ENCODE measurements at regions not wholly inside any gene's neighbourhood (a gene's known extent, or its start where the extent isn't known, plus 50 kb on each side); places are given as distances from the start of the nearest gene placed in this dataset.
"Not testable (repeated sequence)": the region's sequence is repeated elsewhere in the genome, so short reads cannot be mapped to it uniquely, and the experiment has no call there.

DNA sequence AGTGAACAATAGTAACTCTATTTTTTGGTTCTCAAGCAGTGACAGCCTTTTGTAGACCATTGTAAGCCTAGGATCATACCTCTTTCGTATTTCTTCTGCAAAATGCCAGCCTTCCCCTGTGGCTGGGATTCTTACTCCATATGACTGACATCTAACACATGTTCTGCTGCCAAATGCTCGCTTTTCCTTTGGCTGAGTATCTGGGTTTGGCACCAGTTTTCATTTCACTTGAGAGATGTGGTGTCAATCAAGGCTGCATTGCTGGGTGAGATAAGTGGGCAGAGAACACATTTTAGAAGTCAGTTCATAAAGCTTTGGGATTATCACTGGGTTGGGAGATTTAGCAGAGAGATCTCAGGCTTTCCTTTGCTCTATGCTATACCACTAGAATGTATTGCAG, 514.7 kb upstream of the SGO1 start:
- no peak for DNase-seq

DNA sequence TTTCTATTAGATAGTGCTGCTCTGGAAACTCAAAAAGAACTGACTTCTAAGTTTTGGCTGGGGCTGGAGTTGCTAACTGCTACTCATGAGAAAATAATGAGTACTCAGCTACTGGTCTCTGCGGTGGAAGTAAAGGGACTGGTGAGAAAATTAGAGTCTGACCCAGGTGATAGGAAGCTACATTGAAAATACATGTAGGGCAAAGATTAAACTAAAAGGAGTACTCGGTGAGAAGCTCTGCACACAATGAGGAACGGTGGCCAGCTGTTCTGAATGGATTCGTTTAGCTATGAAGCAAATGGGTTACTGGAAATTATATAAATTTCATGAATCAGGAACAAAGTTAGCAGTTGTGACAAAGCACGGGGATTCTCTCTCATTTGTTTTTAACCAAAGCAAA, 512.9 kb upstream of the SGO1 start:
- DNase-seq = no peak

DNA sequence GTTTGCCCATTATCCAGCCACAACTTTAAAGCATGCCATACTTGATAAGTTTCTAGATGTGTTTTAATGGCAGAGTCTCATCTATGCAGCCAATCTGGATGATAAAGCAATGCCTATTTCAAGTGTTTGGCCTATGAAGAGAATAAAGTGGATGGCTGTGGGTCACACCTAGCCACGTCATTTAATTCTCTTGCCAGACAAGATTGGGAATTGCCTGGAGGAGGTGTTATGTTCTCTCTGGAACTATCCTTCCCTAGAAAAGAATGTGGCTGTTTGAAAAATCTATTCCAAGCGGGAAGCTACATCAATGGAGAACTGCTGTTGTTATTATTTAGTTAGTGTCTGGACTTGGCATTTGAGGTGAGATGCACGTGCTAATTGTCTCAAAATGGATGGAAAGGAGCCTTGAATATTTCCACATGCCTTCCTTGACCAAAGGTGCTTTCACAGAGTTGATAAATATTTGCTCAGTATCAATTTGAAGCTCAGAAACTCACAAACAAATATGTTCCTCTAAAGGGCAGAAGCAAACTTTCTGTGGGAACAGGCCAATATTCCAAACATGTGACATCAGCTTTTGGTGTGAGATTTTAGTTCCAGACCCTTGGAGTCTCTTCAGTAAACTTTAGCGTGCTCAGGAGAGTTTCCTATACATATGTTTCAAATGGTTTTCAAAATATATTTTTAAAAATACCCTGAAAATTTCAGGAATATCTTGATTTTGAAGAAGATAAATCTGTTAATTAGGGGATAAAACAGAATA, 510.6 kb upstream of the SGO1 start:
- DNase-seq = no peak

DNA sequence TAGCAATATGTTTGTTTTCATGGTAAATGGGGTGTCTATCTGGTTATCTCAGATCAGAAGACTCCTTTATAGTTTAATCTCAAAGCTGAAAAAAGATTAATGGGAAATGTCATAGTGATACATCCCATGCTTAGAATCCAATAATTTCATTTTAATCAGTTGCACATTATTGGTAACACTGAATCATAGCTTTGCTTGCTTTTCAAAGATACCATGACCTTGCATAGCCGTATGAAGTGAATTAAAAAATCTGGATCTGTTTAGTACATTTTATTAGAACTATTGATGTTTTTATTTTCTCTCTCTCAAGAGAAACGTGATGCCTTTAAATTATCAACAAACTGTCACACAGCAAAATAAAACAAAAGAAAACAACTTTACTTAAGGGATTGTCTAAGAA, 506.7 kb upstream of the SGO1 start:
- no peak for DNase-seq

DNA sequence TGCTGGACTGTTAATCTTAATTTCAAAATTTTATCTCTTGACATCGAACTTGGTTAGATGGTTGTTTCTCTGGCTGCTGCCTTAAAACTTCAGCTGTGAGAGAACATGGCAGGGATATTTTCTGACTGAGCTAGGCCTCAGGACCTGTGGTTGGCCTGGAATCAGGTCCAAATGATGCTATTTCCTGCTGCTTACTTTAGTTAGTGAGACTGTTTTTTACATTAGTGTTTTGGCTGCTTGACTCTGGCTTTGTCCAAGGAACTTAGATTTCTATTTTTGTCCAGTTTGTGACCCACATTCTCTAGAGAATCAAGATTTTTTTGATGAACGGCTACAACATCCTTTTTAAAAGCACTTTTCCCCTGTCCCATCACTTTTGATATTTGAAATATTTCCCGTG, 497.9 kb upstream of the SGO1 start:
- no peak for DNase-seq

DNA sequence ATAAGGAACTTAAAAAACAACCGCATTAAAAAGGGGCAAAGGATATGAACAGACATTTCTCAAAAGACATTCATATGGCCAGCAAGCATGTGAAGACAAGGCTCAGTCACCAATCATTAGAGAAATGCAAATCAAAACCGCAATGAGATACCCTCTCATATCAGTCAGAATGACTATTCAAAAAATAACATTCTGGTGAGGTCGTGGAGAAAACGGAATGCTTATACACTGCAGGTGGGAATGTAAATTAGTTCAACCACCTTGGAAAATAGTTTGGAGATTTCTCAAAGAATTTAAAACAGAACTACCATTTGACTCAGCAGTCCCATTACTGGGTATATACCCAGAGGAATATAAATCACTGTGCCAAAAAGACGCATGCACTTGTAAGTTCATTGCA, 496.6 kb upstream of the SGO1 start:
- no peak for DNase-seq

DNA sequence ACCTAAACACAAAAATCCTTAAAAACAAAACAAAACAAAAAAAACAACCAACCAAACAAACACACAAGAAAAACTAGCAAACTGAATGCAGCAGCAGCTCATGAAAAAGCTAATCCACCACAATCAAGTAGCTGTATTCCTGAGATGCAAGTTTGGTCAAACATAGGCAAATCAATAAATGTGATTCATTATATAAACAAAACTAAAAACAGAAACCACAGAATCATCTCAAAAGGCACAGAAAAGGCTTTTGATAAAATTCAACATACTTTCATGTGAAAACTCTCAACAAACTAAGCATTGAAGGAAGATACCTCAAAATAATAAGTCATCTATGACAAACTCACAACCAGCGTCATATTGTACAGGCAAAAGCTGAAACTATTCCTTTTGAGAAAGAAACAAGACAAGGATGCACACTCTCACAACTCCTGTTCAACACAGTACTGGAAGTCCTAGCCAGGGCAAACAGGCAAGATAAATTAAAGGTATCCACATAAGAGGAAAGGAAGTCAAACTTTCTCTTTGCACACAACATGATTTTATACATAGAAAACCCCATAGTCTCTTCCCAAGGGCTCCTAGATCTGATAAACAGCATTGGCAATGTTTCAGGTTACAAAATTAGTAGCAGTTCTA, 495.1 kb upstream of the SGO1 start:
- DNase-seq = no peak

DNA sequence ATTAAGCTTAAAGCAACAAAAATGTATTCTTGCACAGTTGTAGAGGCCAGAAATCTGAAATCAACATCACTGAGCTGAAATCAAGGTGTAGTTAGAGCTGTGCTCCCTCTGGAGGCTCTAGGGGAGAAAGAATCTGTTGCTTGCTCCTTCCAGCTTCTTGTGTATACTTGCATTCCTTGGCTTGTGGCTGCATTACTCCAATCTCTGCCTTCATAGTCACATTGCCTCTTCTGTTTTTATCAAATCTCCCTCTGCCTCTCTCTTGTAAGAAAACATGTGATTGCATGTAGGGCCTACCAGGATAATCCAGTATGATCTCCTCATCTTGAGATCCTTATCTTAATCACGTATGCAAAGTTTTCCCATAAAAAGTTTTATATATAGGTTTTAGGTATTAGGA, 487.9 kb upstream of the SGO1 start:
- no peak for DNase-seq

DNA sequence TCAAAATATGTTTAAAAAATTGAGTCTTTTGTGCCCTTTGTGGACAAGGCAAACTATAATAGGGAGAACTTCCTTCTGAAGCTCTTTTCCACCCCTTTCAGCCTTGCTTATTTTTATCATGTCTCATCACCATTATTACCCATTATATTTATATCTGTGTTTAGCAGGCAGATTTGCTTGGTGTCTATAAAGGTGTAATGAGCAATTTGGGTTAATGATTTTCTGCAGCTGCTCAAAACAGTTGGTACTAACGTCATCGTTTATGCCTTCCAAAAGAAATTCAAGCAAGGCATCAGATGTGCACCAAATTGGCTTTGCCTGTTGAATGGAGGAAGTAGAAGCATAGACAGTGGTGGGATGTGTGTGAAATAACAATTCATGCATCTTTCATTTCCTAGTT, 483.7 kb upstream of the SGO1 start:
- no peak for DNase-seq

DNA sequence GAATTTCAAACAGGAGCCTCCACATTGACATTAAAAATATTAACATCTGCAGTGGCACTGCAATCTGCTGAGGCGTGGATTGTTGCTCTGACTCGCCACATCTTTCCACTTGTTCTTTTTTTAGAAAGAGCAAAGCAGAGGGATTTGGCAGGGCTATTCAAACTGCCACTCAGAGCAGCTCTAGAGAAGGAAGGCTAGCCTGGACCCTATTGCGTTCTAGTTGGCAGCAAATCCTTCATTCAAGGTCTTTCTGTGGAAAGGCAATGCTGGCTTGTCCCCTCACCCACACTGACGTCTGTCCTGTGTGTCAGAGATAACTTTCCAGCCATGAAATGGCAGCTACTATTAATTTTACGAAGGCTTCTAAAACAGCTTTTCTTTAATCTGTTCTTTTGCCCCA, 483.2 kb upstream of the SGO1 start:
- no peak for DNase-seq

DNA sequence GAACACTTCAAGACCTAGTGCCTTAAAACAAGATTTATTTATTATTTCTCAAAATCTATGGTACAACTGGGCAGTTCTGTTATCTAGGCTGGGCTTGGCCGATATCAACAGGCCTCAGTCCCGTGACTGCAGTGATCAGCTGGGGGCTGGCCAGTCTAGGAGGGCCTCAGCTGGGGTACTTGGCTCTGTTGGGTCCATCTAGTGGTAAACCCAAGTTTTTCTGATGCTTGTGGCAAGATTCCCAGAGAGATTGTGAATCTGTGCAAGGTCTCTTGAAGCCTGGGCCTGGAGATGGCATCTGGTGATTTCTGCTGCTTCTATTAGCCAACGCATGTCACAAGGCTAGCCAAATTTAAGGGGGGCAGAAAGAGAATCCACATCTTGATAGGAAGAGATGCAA, 482.4 kb upstream of the SGO1 start:
- peak; percentile 5 for DNase-seq

DNA sequence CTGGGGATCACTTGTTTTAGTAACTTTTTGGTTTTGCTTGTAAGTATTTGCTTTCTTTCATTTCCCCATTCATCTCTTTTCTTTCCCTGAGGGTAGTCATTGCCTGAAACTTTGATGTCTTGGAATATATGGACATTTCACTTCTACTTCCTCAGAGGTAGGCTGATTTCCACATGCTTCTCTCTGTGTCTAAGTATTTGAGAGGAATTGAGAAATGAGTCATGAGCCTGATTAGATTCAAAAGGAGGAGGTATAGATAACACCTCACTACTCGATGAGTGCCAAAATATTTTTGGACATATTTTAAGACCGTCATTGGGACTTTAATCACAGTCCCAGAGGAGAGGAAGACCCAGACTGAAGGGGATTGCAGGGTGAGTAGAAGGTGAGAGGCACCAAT, 480.1 kb upstream of the SGO1 start:
- DNase-seq = no peak

DNA sequence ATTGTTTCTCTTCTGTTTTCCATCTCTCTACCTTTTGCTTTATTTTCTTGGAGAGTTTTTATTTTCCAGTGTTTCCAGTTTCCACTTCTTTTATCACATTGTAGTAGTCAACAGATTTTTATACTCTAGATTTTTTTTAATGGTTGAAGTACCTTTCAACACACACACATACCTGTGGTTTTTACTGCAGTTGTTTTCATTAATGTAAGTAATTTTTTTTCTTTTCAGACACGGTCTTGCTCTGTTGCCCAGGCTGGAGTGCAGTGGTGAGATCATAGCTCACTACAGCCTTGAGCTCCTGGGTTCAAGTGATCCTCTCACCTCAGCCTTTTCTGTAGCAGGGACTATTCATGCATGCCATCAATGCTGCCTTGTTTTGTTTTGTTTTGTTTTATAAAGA, 472.5 kb upstream of the SGO1 start:
- DNase-seq = no peak

DNA sequence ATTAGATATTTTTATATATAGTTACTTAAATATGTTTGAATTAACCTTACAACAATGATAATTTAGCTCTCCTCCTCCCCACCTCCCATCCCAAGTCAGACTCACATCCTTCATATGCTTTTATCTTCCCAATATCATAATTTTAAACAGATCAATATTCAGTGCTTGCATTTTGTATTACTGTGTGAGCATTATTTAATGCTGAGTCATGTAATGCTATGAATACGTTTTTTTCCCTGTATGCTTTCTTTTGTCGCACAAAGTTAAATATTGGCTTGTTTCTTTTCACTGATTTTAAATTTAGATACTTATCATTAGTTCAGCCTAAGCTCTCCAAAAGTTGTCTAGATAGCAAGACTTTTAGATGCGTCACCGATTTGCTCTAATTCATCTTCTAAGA, 471.6 kb upstream of the SGO1 start:
- DNase-seq = no peak

DNA sequence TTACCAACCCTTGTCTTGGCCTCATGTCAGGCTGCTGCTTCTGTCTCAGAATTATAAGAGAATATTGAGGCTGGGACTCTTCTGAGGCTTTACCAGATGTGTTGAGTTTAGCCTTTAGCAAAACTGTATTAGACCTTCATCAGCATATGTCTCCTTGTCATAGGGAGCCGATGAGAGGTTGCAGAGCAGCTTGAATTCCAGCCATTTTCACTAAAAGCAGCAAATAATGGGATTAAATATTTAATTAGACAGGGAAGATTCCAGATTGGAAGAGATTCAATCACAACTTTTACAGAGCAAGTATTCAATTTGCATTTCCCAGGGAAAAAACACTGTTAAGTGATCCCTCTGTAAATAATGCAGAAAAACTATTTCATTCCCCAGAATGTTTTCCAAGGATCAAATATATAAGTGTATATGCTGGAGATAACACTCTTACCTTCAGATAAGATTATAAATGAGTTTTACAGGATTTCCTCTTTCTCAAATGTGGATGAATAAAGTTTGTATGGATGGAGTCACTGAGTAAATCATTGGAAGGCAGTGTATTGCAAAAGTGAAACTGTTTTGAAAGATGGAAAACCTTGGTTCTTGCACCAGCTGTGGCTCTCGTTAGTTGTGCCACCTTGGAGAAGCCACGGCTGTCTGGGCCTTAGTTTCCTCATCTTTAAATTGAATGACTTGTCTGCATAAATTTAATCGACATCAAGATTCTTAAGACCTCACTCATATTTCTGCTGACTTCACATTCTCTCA, 466.4 kb upstream of the SGO1 start:
- DNase-seq = no peak

DNA sequence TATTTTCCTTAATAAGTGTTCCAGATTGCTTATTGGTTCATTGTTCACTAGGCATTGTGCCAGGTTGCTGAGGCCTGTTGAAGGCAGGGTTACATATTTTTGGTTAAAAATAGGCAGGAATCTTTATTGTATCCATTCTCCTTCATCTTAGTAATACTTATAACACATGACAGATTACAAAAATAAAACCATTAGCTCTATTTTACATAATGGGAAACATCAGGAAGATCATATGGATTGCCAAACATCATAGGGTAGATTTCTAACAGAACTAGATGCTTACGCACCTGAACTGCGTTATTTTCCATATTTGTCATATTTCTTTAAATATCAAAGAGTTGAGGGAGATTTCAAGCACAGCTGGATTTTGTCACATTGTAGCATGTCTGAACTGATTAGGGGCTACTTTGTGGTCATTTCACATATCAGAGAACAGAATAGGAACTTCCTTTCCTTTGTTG, 462.9 kb upstream of the SGO1 start:
- no peak for DNase-seq

DNA sequence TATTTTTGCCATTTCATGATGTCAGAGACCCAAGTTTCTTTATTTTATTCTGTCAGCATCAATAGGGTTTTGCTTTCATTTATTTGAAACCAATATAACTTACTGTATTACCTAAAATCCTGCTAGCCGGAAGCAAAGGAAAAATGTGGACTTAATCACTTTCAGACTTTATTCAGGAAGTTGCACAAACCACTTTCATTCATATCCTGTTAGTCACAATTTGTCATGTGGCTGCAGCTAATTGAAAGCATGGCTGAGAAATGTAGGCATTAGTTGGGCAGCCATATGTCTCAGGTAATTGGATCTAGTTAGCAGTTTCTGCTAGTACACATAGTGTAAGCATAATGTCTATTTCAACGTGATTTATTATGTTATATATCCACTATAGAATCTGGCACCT, 462.3 kb upstream of the SGO1 start:
- no peak for DNase-seq

DNA sequence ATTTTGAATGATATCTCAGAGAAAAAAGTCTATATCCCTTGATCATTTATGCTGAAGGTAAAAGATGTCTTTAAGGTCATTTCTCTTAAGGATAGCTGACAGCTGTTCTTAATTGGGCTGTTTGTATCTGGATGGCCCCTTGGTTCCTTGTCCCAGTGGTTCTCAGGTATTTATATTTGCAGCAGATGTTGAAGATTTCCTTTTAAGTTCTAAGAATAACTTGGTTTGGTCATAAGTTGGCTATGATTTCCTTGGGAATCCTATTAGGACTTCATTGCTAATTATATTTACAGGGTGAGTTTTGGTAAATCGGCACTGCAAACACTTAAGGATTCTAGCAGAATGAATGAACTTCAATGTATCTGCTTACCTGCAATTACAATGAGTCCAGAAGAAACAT, 460.4 kb upstream of the SGO1 start:
- no peak for DNase-seq

DNA sequence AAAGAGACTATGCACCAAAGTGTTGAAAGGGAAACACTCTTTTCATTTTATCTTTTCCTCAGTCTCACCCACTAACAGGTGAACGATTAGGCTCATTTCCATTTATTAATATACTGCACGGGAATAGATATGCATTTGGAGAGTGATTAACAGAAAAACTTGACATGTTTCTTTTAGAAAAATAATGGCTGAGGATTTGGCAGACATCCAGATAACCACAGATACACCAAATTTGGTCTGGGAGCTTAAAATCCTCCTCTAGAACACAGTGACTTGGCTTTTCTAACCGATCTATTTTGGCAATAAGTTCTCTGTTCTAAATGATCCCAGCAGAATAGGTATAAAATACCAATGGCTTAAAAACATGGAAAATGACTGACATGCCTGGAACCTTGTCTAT, 459.3 kb upstream of the SGO1 start:
- DNase-seq = no peak

DNA sequence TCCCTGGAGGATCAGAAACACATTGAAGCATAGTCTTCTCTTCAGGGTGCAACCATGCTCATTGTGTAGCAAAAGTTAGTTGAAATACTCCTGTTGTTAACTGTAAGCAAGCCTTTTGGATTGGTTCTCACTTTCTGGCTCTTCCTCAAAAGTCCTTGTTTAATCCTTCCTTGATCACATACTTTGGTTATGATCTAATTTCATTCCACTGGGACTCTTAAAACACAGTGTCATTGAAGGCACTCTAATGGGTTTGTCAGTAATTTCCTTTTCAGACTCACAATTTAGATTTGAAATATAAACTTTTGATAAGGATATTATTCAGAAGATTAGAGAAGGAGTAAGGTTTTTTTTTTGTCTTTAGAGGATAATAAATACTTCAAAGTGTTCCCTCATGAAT, 451.7 kb upstream of the SGO1 start:
- no peak for DNase-seq

DNA sequence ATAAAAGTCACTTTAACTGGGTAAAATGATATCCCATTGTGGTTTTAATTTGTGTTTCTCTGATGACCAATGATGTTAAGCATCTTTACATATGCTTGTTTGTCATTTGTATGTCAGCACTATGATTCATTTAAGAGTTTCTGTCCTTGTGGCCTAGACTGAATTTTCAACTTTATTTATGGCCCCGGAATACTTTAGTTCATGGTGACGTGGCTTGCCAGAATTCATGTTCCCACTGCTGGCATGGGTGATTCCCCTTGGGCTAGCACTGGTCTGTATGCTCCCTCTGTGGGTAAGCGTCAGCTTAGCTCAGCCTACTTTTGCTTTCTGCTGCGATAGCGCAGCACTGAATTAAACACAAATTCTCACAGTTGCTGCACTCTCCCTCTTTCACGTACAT, 436.3 kb upstream of the SGO1 start:
- DNase-seq = no peak

DNA sequence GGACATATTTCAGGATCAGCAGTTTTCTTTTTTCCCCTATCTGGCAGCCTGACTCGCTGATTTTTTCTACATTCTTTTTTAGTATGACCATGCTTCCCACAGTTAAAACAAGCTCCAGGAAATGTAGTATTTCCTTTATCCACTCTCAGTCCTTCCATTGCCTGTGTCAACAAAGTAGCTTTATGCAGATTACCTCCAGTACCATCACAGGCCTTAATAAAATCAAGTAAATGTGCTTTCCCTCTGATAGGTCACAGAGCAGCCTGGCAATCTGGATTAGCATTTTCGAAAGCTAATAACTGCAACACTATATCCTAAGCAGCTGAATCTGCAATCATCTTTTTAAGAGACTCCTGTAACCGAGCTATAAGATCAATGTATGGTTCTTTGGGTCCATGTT, 432.6 kb upstream of the SGO1 start:
- DNase-seq = not testable (repeated sequence)

DNA sequence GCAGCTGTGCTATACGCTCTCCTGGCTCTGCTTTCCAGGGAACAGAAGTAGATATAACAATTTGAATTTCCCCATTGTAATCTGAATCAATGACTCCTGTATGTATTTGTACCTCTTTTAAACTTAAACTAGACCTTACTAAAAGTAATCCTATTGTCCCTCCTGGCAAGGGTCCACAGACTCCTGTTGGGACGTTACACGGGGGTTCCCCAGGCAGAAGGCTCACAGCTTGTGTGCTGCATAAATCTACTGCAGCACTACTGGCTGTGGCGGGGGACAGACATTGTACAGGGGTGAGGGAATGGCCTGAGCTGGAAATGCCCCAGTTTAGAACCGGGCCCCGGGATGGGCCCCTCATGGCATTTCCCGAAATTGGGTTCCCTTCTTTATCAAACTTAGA, 432.2 kb upstream of the SGO1 start:
- not testable (repeated sequence) for DNase-seq

DNA sequence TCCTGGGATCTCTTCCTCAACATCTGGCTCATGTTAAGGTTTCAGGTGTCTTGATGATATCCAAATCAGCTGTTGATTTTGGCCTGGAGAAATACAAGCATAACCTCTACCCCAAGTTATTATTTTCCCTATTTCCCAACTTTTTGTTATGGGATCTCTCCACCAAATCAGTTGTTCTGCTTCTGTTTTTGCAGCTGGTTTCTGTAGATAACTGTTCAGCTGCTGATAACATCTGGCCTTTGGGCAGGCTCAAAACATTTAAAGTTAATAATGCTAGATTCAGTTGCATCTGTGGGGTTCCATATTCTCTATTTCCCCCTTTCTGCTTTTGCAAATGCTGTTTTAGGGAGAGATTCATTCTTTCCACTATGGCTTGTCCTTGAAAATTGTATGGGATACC, 430.0 kb upstream of the SGO1 start:
- not testable (repeated sequence) for DNase-seq
